K562 (cell line): ENCODE measurements at regions not wholly inside any gene's neighbourhood (a gene's known extent, or its start where the extent isn't known, plus 50 kb on each side); places are given as distances from the start of the nearest gene placed in this dataset.

Source experiments
- ATAC-seq: fragments of 200-7000 bp; cut with Tn5 transposase; 3 replicates; pipeline ENCODE4 v1.9.1; 2020; ENCODE audit warnings: moderate library complexity
- BruUV-seq: library from RNA; stranded (reverse); fragments of 400-500 nt; replicated peaks from 2 replicates; lab custom pipeline; 2021; lab: Mats Ljungman, UMichigan
- CTCF ChIA-PET: fragments of 300-600 bp; formaldehyde crosslinking; extraction: SDS; loops from one replicate; lab custom pipeline; 2021; ENCODE audit warnings: low intra/inter-chr PET ratio; lab: Yijun Ruan, JAX
- POLR2A ChIA-PET: fragments of 300-600, 350-650 bp; sonication (Branson Sonifier 250); formaldehyde crosslinking; extraction: SDS; loops from one replicate; lab custom pipeline; 2021; ENCODE audit warnings: antibody characterized with exemption, inconsistent platforms; lab: Yijun Ruan, JAX
- DNase-seq, 4 experiments: peaks; one replicate each; pipeline versions ENCODE4 v3.0.0 to v3.0.0-alpha.2; 2011 to 2018; ENCODE audit warnings: low spot score in 3 of 4, mixed read lengths in 3 of 4; ENCODE audit errors: extremely low read depth in 1 of 4
- FAIRE-seq: peaks from 2 replicates; lab custom pipeline; 2011; peaks lifted over from hg19 to GRCh38; lab: Jason Lieb, UNC
- H2AFZ ChIP-seq: 2 replicates; pipeline ENCODE4 v1.6.0; 2011; ENCODE audit warnings: low read depth, low read length, control low read depth, inconsistent platforms
- H3K27ac ChIP-seq: fragments of 200-600 bp; 3 replicates; pipeline ENCODE4 v1.8.0; 2011; ENCODE audit warnings: low read depth, mild to moderate bottlenecking, control low read depth, inconsistent platforms, low read length, moderate library complexity, mixed read lengths; ENCODE audit errors: extremely low read depth
- H3K27me3 ChIP-seq, 2 experiments: fragments of 300-600 bp in 1 of 2; 2 replicates in 1 of 2; 3 replicates in 1 of 2; pipeline versions ENCODE4 v1.6.0 to v1.8.0; 2011; ENCODE audit warnings: inconsistent platforms in 2 of 2, low read length in 2 of 2, mild to moderate bottlenecking in 1 of 2, mixed read lengths in 1 of 2, moderate library complexity in 1 of 2; ENCODE audit not compliant: control insufficient read depth in 2 of 2, insufficient read depth in 2 of 2
- H3K36me3 ChIP-seq: fragments of 300-600 bp; 3 replicates; pipeline ENCODE4 v1.8.0; 2011; ENCODE audit warnings: mild to moderate bottlenecking, low read length, inconsistent platforms; ENCODE audit not compliant: control insufficient read depth, insufficient read depth
- H3K4me1 ChIP-seq, 2 experiments: fragments of 200-600 bp in 1 of 2; replicated peaks in 1 of 2; 2 replicates in 1 of 2; 3 replicates in 1 of 2; pipeline versions ENCODE4 v1.5.1 to v1.8.0; 2011; ENCODE audit warnings: inconsistent platforms in 2 of 2, low read length in 2 of 2, mild to moderate bottlenecking in 1 of 2, mixed read lengths in 1 of 2, moderate library complexity in 1 of 2; ENCODE audit not compliant: control insufficient read depth in 2 of 2, insufficient read depth in 2 of 2
- H3K4me2 ChIP-seq: 2 replicates; pipeline ENCODE4 v1.6.1; 2011; ENCODE audit warnings: low read length, control low read depth, inconsistent platforms, mixed read lengths; ENCODE audit not compliant: insufficient read depth
- H3K4me3 ChIP-seq: fragments of 200-600 bp; sonication (generic), shearing (Covaris generic); 2 replicates; pipeline ENCODE4 v1.5.1; 2016; ENCODE audit warnings: control low read depth, inconsistent platforms
- H3K79me2 ChIP-seq: fragments of 200-600 bp; 3 replicates; pipeline ENCODE4 v1.8.0; 2011; ENCODE audit warnings: low read length, inconsistent platforms; ENCODE audit not compliant: control insufficient read depth, insufficient read depth
- H3K9ac ChIP-seq, 2 experiments: 2 replicates each; pipeline versions ENCODE4 v1.6.0 to v1.6.1; 2011; ENCODE audit warnings: low read depth in 2 of 2, low read length in 2 of 2, control low read depth in 1 of 2, inconsistent platforms in 1 of 2, mild to moderate bottlenecking in 1 of 2, mixed read lengths in 1 of 2; ENCODE audit not compliant: insufficient read depth in 1 of 2
- H3K9me1 ChIP-seq: one replicate; pipeline ENCODE4 v1.6.0; 2011; ENCODE audit warnings: inconsistent platforms, mild to moderate bottlenecking, low read length, moderate library complexity; ENCODE audit not compliant: control insufficient read depth, insufficient read depth
- H3K9me3 ChIP-seq: replicated peaks from 2 replicates; pipeline ENCODE4 v1.5.1; 2011; ENCODE audit warnings: low read depth, low read length, inconsistent platforms; ENCODE audit not compliant: control insufficient read depth, insufficient read depth
- H4K20me1 ChIP-seq: replicated peaks from 2 replicates; pipeline ENCODE4 v1.6.1; 2011; ENCODE audit warnings: low read length, inconsistent platforms, mixed read lengths; ENCODE audit not compliant: control insufficient read depth, insufficient read depth
- BCOR ChIP-seq: fragments of 450-650 bp; IDR thresholded peaks from 2 replicates; pipeline ENCODE4 v1.6.1; 2016
- CTCFL ChIP-seq: IDR thresholded peaks from 2 replicates; pipeline ENCODE4 v1.6.1; 2011; ENCODE audit warnings: borderline replicate concordance, low read depth, mild to moderate bottlenecking, moderate library complexity, low read length; ENCODE audit not compliant: insufficient read depth, poor library complexity, severe bottlenecking
- EGR1 ChIP-seq: fragments of 450-650 bp; conservative IDR thresholded peaks from 2 replicates; pipeline ENCODE4 v1.6.1; 2017; ENCODE audit warnings: mild to moderate bottlenecking
- HDAC3 ChIP-seq: fragments of 450-650 bp; IDR thresholded peaks from 2 replicates; pipeline ENCODE4 v1.6.1; 2018; ENCODE audit warnings: borderline replicate concordance, mild to moderate bottlenecking, moderate library complexity; ENCODE audit not compliant: partially characterized antibody
- L3MBTL2 ChIP-seq: fragments of 450-650 bp; IDR thresholded peaks from 2 replicates; pipeline ENCODE4 v1.6.1; 2016; ENCODE audit warnings: mild to moderate bottlenecking, moderate library complexity
- NCOA2 ChIP-seq, 2 experiments: fragments of 450-650 bp; IDR thresholded peaks; 2 replicates each; pipeline ENCODE4 v1.6.1; 2018; ENCODE audit warnings: mild to moderate bottlenecking in 2 of 2, moderate library complexity in 1 of 2; ENCODE audit not compliant: partially characterized antibody in 2 of 2
- STAG1 ChIP-seq: sonication (generic); formaldehyde crosslinking; IDR thresholded peaks from 2 replicates; pipeline ENCODE4 v1.5.0; 2020; ENCODE audit warnings: missing genetic modification reagents, borderline replicate concordance
- ZNF395 ChIP-seq: fragments of 200-800 bp; sonication (Bioruptor generic); IDR thresholded peaks from 2 replicates; pipeline ENCODE4 v1.6.1; 2017; ENCODE audit warnings: missing genetic modification characterization, missing compliant biosample characterization
- WGBS: fragments of 100-300 bp; shearing (Covaris generic); methylation state at CpG from one replicate; pipeline ENCODE4 v1.1.6; 2016; ENCODE audit warnings: low coverage, mixed read lengths; ENCODE audit not compliant: insufficient coverage; ENCODE audit errors: missing lambda C conversion rate; 5-methylcytosine and 5-hydroxymethylcytosine counted together
- in situ Hi-C: fragments of 300-500 bp; cut with MboI; formaldehyde crosslinking; loops from 4 replicates; pipeline ENCODE4 v1.15.0; 2018; ENCODE audit warnings: inconsistent platforms, mixed read lengths
- intact Hi-C: fragments of 100-400 bp; cut with micrococcal nuclease; formaldehyde crosslinking; loops from 2 replicates; pipeline ENCODE4 v1.14.2; 2022

GRCh38 chr6:148611213-148611612 is 135.6 kb upstream of the UST start:
- H4K20me1 ChIP-seq = no peaks in the 10 kb centered on the region
- H3K4me3 ChIP-seq = no peak overlapping the region
- no peak overlapping the region for H3K27ac ChIP-seq
- in situ Hi-C loops = no loop called here
- TF ChIP-seq EGR1 (peak; percentile 43; the same call in 1 of the 2 replicates), STAG1 (CRISPR knock-in tag) (no peak), CTCFL (no peak)
- TF ChIP-seq, all 486 proteins: peak for 1
- peaks cover 4 to 5% of the 10 kb centered on the region in 2 experiments; a peak in 4 of 5 replicates for H3K27me3 ChIP-seq
- H3K36me3 ChIP-seq = no peaks in the 10 kb centered on the region
- ChIA-PET CTCF (no interaction called here), POLR2A (no interaction called here)
- H3K9me1 ChIP-seq = no peaks in the 10 kb centered on the region
- intact Hi-C loops = no loop called here
- H3K79me2 ChIP-seq = no peaks in the 10 kb centered on the region
- ATAC-seq (no peak), FAIRE-seq (no peak), DNase-seq (no peak)
- H2AFZ ChIP-seq = no peak overlapping the region
- no peak overlapping the region for H3K9ac ChIP-seq
- H3K9me3 ChIP-seq = no peaks in the 10 kb centered on the region
- no peaks in the 10 kb centered on the region for H3K4me1 ChIP-seq
- H3K4me2 ChIP-seq = no peak overlapping the region
- WGBS = under 1% methylated on average over 8 of the region's 8 CpGs
- BruUV-seq = no TSS peak

- FAIRE-seq (peak; percentile 15), DNase-seq (no peak), ATAC-seq (no peak)
- Histone ChIP-seq H3K27ac (no peak overlapping the region), H3K9me1 (no peaks in the 10 kb centered on the region), H3K4me1 (no peaks in the 10 kb centered on the region), H3K27me3 (peaks cover 4 to 5% of the 10 kb centered on the region in 2 experiments; a peak in 4 of 5 replicates), H3K4me3 (no peak overlapping the region), H3K9me3 (no peaks in the 10 kb centered on the region), H3K4me2 (no peak overlapping the region), H3K9ac (no peak overlapping the region), H2AFZ (no peak overlapping the region), H4K20me1 (no peaks in the 10 kb centered on the region), H3K79me2 (no peaks in the 10 kb centered on the region), H3K36me3 (no peaks in the 10 kb centered on the region)
- WGBS = 0% methylated on average over 1 of the region's 1 CpG
- TF ChIP-seq ZNF395 (CRISPR knock-in tag) (no peak), L3MBTL2 (no peak), NCOA2 (IDR thresholded peaks at IDR 0.05; ENCODE audit: partially characterized antibody in 2 of 2) (no peak), BCOR (no peak), HDAC3 (no peak)
- CTCF ChIA-PET = no interaction called here
- POLR2A ChIA-PET = interaction anchor here (0.7 kb wide), 1 partner anchor 25 kb away, joined by 4 read pairs; no protein-coding TSS in a partner anchor
- no TSS peak for BruUV-seq
- in situ Hi-C loops (no loop called here), intact Hi-C loops (no loop called here)
These were observed 134.8 kb upstream of the UST start for GRCh38 chr6:148612043-148612442.
